Endothelial cell (in vitro differentiated cells): ENCODE measurements at regions not wholly inside any gene's neighbourhood (a gene's known extent, or its start where the extent isn't known, plus 50 kb on each side); places are given as distances from the start of the nearest gene placed in this dataset.

Source experiments
- DNase-seq: peaks from one replicate; pipeline ENCODE4 v3.0.0; 2021; ENCODE audit warnings: low spot score
- H3K27ac Mint-ChIP-seq: one replicate; pipeline ENCODE4 v1.8.0; 2021; ENCODE audit warnings: mixed read lengths, inconsistent platforms; ENCODE audit not compliant: unreplicated experiment
- H3K27me3 Mint-ChIP-seq: one replicate; pipeline ENCODE4 v1.8.0; 2021; ENCODE audit warnings: mild to moderate bottlenecking, moderate library complexity, mixed read lengths, inconsistent platforms; ENCODE audit not compliant: unreplicated experiment
- H3K36me3 Mint-ChIP-seq: one replicate; pipeline ENCODE4 v1.8.0; 2021; ENCODE audit warnings: mild to moderate bottlenecking, low read depth, mixed read lengths, inconsistent platforms; ENCODE audit not compliant: unreplicated experiment
- H3K4me1 Mint-ChIP-seq: one replicate; pipeline ENCODE4 v1.8.0; 2021; ENCODE audit warnings: mild to moderate bottlenecking, mixed read lengths, inconsistent platforms; ENCODE audit not compliant: unreplicated experiment
- H3K4me3 Mint-ChIP-seq: one replicate; pipeline ENCODE4 v1.8.0; 2021; ENCODE audit warnings: mild to moderate bottlenecking, mixed read lengths, inconsistent platforms; ENCODE audit not compliant: unreplicated experiment
- H3K9me3 Mint-ChIP-seq: one replicate; pipeline ENCODE4 v1.8.0; 2021; ENCODE audit warnings: mixed read lengths, inconsistent platforms; ENCODE audit not compliant: unreplicated experiment
- CTCF ChIP-seq: fragments of 200-600 bp; sonication (generic); IDR thresholded peaks from one replicate; pipeline ENCODE4 v1.5.0; 2021; ENCODE audit warnings: antibody characterized with exemption; ENCODE audit not compliant: unreplicated experiment

GRCh38 chr10:130542761-130543160 lies 406.6 kb downstream of the GLRX3 start:
- H3K27me3 Mint-ChIP-seq: peaks cover 2% of the 10 kb centered on the region
- H3K4me3 Mint-ChIP-seq: no peak overlapping the region
- peaks cover 16% of the 10 kb centered on the region for H3K9me3 Mint-ChIP-seq

GRCh38 chr10:130543794-130544193 lies 407.6 kb downstream of the GLRX3 start:
- H3K4me1 Mint-ChIP-seq: no peaks in the 10 kb centered on the region
- TF ChIP-seq CTCF: no peak
- H3K27ac Mint-ChIP-seq: no peak overlapping the region
- peaks cover 3% of the 10 kb centered on the region for H3K27me3 Mint-ChIP-seq
- DNase-seq: no peak
- peaks cover 26% of the 10 kb centered on the region for H3K9me3 Mint-ChIP-seq
- peaks cover 4% of the 10 kb centered on the region for H3K36me3 Mint-ChIP-seq
- no peak overlapping the region for H3K4me3 Mint-ChIP-seq

More at GRCh38 chr10:130542761-130543160, 406.6 kb downstream of the GLRX3 start:
- H3K36me3 Mint-ChIP-seq: peaks cover 4% of the 10 kb centered on the region
- DNase-seq: no peak
- H3K27ac Mint-ChIP-seq: no peak overlapping the region
- no peaks in the 10 kb centered on the region for H3K4me1 Mint-ChIP-seq
- TF ChIP-seq CTCF: no peak

- Mint-ChIP-seq H3K27me3 (peaks cover 3% of the 10 kb centered on the region), H3K27ac (no peak overlapping the region), H3K4me1 (no peaks in the 10 kb centered on the region), H3K4me3 (no peak overlapping the region), H3K9me3 (peaks cover 34% of the 10 kb centered on the region), H3K36me3 (peaks cover 5% of the 10 kb centered on the region)
- TF ChIP-seq CTCF: no peak
- DNase-seq: no peak
These were observed 408.9 kb downstream of the GLRX3 start for GRCh38 chr10:130545122-130545521.

GRCh38 chr10:130545697-130546096 lies 409.5 kb downstream of the GLRX3 start:
- Mint-ChIP-seq H3K9me3 (peaks cover 40% of the 10 kb centered on the region), H3K4me3 (no peak overlapping the region), H3K27ac (no peak overlapping the region), H3K4me1 (no peaks in the 10 kb centered on the region), H3K27me3 (peaks cover 8% of the 10 kb centered on the region), H3K36me3 (peaks cover 8% of the 10 kb centered on the region)
- TF ChIP-seq CTCF: no peak
- no peak for DNase-seq

GRCh38 chr10:130546841-130547240 lies 410.6 kb downstream of the GLRX3 start:
- H3K9me3 Mint-ChIP-seq: peaks cover 49% of the 10 kb centered on the region

More at GRCh38 chr10:130546841-130547240, 410.6 kb downstream of the GLRX3 start:
- Mint-ChIP-seq H3K27ac (no peak overlapping the region), H3K4me1 (no peaks in the 10 kb centered on the region), H3K4me3 (no peak overlapping the region), H3K27me3 (peaks cover 11% of the 10 kb centered on the region), H3K36me3 (peaks cover 10% of the 10 kb centered on the region)
- no peak for DNase-seq
- no peak for TF ChIP-seq CTCF
